ENCODE measurements at regions not wholly inside any gene's neighbourhood (a gene's known extent, or its start where the extent isn't known, plus 50 kb on each side); places are given as distances from the start of the nearest gene placed in this dataset.

- TF ChIP-seq CTCF (IDR thresholded peaks at IDR 0.05) (no peak), POLR2AphosphoS5 (IDR thresholded peaks at IDR 0.05) (no peak), POLR2A (IDR thresholded peaks at IDR 0.05) (no peak), EP300 (IDR thresholded peaks at IDR 0.05) (no peak)
These were observed 932.6 kb upstream of the TMEM132C start for GRCh38 chr12:127334365-127334764.

All from stomach (tissue), 4 donors.